ENCODE measurements at regions not wholly inside any gene's neighbourhood (a gene's known extent, or its start where the extent isn't known, plus 50 kb on each side); places are given as distances from the start of the nearest gene placed in this dataset.

DNA sequence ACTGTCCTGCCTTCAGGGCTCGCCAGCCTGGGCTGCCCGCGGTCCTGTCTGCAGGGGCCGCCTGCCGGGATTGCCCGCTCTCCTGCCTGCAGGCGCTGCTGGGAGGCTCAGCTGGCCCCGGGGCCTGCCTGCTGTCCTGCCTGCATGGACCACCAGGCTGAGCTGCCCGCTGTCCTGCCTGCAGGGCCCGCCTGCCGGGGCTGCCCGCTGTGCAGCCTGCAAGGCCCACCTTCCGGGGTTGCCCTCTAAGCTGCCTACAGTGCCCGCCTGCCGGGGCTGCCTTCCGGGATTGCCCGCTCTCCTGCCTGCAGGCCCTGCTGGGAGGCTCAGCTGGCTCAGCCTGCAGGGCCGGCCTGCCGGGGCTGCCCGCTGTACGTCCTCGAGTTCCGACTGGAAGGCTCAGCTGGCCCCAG is 164.4 kb downstream of the GLRX3 start:
- intact Hi-C loops (cut with DNase I, micrococcal nuclease) = no loop called here
- no peak for TF ChIP-seq CTCF (IDR thresholded peaks at IDR 0.05)
- ATAC-seq (peak; percentile 75), DNase-seq (peak; percentile 26 to 85 (median 79))
- peaks cover 35% of the 10 kb centered on the region for H3K9me3 ChIP-seq
- peak overlapping the region; percentile 62 for H3K4me3 ChIP-seq
- no peaks in the 10 kb centered on the region for H3K36me3 ChIP-seq (ENCODE audit: low read depth)
- H3K4me1 ChIP-seq (ENCODE audit: low read depth) = no peaks in the 10 kb centered on the region

- Histone ChIP-seq H3K36me3 (ENCODE audit: low read depth) (no peaks in the 10 kb centered on the region), H3K9me3 (peaks cover 30% of the 10 kb centered on the region), H3K4me1 (ENCODE audit: low read depth) (no peaks in the 10 kb centered on the region), H3K4me3 (peak overlapping the region; percentile 62)
- DNase-seq (peak; percentile 45 to 89 (median 88)), ATAC-seq (peak; percentile 88)
- no peak for TF ChIP-seq CTCF (IDR thresholded peaks at IDR 0.05)
- intact Hi-C loops (cut with DNase I, micrococcal nuclease) = no loop called here
Observed at GRCh38 chr10:130301021-130301892, 165.1 kb downstream of the GLRX3 start.

- intact Hi-C loops (cut with DNase I, micrococcal nuclease) = no loop called here
- Histone ChIP-seq H3K4me1 (ENCODE audit: low read depth) (no peaks in the 10 kb centered on the region), H3K36me3 (ENCODE audit: low read depth) (no peaks in the 10 kb centered on the region), H3K4me3 (no peak overlapping the region), H3K9me3 (no peaks in the 10 kb centered on the region)
- no peak for DNase-seq
- no peak for ATAC-seq
- TF ChIP-seq CTCF (IDR thresholded peaks at IDR 0.05) = no peak
Observed at GRCh38 chr10:130326954-130327353, 190.8 kb downstream of the GLRX3 start.

DNA sequence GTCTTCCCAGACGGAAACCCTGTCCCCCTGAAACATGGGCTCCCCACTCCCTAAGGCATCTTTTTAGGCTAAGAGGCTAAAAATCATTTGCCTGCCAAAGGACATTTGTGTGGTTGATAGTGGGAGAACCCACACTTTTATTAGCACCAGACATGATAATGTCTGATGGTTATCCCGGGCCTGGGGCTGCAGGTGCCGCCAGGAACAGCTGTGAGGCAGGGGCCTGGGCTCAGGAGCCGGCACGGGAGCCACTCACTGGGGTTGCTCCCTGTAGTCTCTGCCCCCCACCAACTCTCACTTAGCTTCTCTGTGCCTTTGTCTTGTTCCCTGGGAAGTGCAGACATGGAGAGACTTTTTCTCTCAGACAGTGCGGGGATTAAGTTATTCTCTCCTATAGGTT is 193.6 kb downstream of the GLRX3 start:
- no peaks in the 10 kb centered on the region for H3K36me3 ChIP-seq (ENCODE audit: low read depth)
- no peak overlapping the region for H3K4me3 ChIP-seq
- no peak for TF ChIP-seq CTCF (IDR thresholded peaks at IDR 0.05)
- no peak for ATAC-seq
- intact Hi-C loops (cut with DNase I, micrococcal nuclease) = no loop called here
- no peaks in the 10 kb centered on the region for H3K9me3 ChIP-seq
- no peak for DNase-seq
- H3K4me1 ChIP-seq (ENCODE audit: low read depth) = no peaks in the 10 kb centered on the region

DNA sequence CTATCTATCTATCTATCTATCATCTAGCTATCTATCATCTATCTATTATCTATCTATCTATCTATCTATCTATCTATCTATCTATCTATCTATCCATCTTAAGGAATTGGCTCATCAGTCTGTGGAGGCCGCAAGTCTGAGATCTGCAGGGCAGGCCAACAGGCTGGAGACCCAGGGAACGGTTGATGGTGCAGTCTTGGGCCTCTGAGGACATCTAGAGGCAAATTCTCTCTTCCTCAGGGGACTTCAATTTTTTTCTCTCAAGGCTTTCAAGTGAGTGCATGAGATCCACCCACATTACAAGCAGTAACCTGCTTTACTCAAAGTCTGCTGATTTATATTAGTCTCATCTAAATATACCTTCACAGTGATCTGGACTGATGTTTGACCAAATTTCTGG is 197.0 kb downstream of the GLRX3 start:
- H3K4me3 ChIP-seq = no peak overlapping the region

More for the DNA sequence above, 197.0 kb downstream of the GLRX3 start:
- no peak for TF ChIP-seq CTCF (IDR thresholded peaks at IDR 0.05)
- H3K9me3 ChIP-seq = no peaks in the 10 kb centered on the region
- intact Hi-C loops (cut with DNase I, micrococcal nuclease) = no loop called here
- ATAC-seq = no peak
- no peak for DNase-seq
- no peaks in the 10 kb centered on the region for H3K4me1 ChIP-seq (ENCODE audit: low read depth)
- no peaks in the 10 kb centered on the region for H3K36me3 ChIP-seq (ENCODE audit: low read depth)
